BLaER1 (cell line): ENCODE measurements at regions not wholly inside any gene's neighbourhood (a gene's known extent, or its start where the extent isn't known, plus 50 kb on each side); places are given as distances from the start of the nearest gene placed in this dataset.

Experiments used
- H3K27ac ChIP-seq: shearing (Covaris generic); formaldehyde crosslinking; 2 replicates; pipeline ENCODE4 v1.8.1; 2022
- H3K27me3 ChIP-seq: shearing (Covaris generic); formaldehyde crosslinking; 2 replicates; pipeline ENCODE4 v1.8.1; 2022
- H3K36me3 ChIP-seq: shearing (Covaris generic); formaldehyde crosslinking; 2 replicates; pipeline ENCODE4 v1.8.1; 2022
- H3K4me1 ChIP-seq: shearing (Covaris generic); formaldehyde crosslinking; 2 replicates; pipeline ENCODE4 v1.8.1; 2022
- H3K4me2 ChIP-seq: shearing (Covaris generic); formaldehyde crosslinking; 2 replicates; pipeline ENCODE4 v1.8.1; 2022
- H3K4me3 ChIP-seq: shearing (Covaris generic); formaldehyde crosslinking; 2 replicates; pipeline ENCODE4 v1.8.1; 2022
- H3K9ac ChIP-seq: shearing (Covaris generic); formaldehyde crosslinking; 2 replicates; pipeline ENCODE4 v1.8.1; 2022
- H3K9me3 ChIP-seq: shearing (Covaris generic); formaldehyde crosslinking; 2 replicates; pipeline ENCODE4 v1.8.1; 2022
- H4K20me1 ChIP-seq: shearing (Covaris generic); formaldehyde crosslinking; 2 replicates; pipeline ENCODE4 v1.8.1; 2022
- Cebpa-rat ChIP-seq: shearing (Covaris generic); IDR thresholded peaks from 2 replicates; pipeline ENCODE4 v1.8.1; 2022

- Histone ChIP-seq H4K20me1 (no peaks in the 10 kb centered on the region), H3K27me3 (no peaks in the 10 kb centered on the region), H3K36me3 (no peaks in the 10 kb centered on the region), H3K4me1 (no peaks in the 10 kb centered on the region), H3K4me2 (no peak overlapping the region), H3K9ac (no peak overlapping the region), H3K9me3 (no peaks in the 10 kb centered on the region), H3K27ac (no peak overlapping the region), H3K4me3 (no peak overlapping the region)
- no peak for TF ChIP-seq Cebpa-rat
Observed at GRCh38 chr16:8184854-8185253, 405.5 kb downstream of the TMEM114 start.

GRCh38 chr16:8183176-8184099 lies 406.9 kb downstream of the TMEM114 start:
- H3K27ac ChIP-seq, result no peak overlapping the region
- no peak overlapping the region for H3K4me3 ChIP-seq
- H4K20me1 ChIP-seq, result no peaks in the 10 kb centered on the region
- H3K4me2 ChIP-seq, result no peak overlapping the region
- H3K9ac ChIP-seq, result no peak overlapping the region
- H3K4me1 ChIP-seq, result no peaks in the 10 kb centered on the region
- no peaks in the 10 kb centered on the region for H3K27me3 ChIP-seq
- no peak for TF ChIP-seq Cebpa-rat
- H3K9me3 ChIP-seq, result no peaks in the 10 kb centered on the region
- no peaks in the 10 kb centered on the region for H3K36me3 ChIP-seq

- no peak for TF ChIP-seq Cebpa-rat
- no peak overlapping the region for H3K27ac ChIP-seq
- no peak overlapping the region for H3K4me2 ChIP-seq
- no peaks in the 10 kb centered on the region for H3K27me3 ChIP-seq
- no peaks in the 10 kb centered on the region for H3K36me3 ChIP-seq
- no peaks in the 10 kb centered on the region for H3K4me1 ChIP-seq
- H3K9me3 ChIP-seq, result no peaks in the 10 kb centered on the region
- no peak overlapping the region for H3K4me3 ChIP-seq
- H3K9ac ChIP-seq, result no peak overlapping the region
- H4K20me1 ChIP-seq, result no peaks in the 10 kb centered on the region
Observed at GRCh38 chr16:8182761-8183160, 407.6 kb downstream of the TMEM114 start.

GRCh38 chr16:8179615-8180014 lies 410.7 kb downstream of the TMEM114 start:
- no peak for TF ChIP-seq Cebpa-rat
- H3K4me3 ChIP-seq, result no peak overlapping the region
- no peaks in the 10 kb centered on the region for H3K4me1 ChIP-seq
- H4K20me1 ChIP-seq, result no peaks in the 10 kb centered on the region
- no peaks in the 10 kb centered on the region for H3K27me3 ChIP-seq
- H3K27ac ChIP-seq, result no peak overlapping the region
- H3K9ac ChIP-seq, result no peak overlapping the region
- H3K9me3 ChIP-seq, result no peaks in the 10 kb centered on the region
- no peaks in the 10 kb centered on the region for H3K36me3 ChIP-seq
- H3K4me2 ChIP-seq, result no peak overlapping the region

- Histone ChIP-seq H3K27ac (no peak overlapping the region), H3K9ac (no peak overlapping the region), H3K4me1 (no peaks in the 10 kb centered on the region)
Observed at GRCh38 chr16:8178271-8178670, 412.0 kb downstream of the TMEM114 start.

GRCh38 chr16:8175411-8175810 lies 414.9 kb downstream of the TMEM114 start:
- TF ChIP-seq Cebpa-rat, result no peak

More at GRCh38 chr16:8178271-8178670, 412.0 kb downstream of the TMEM114 start:
- Histone ChIP-seq H3K36me3 (no peaks in the 10 kb centered on the region), H3K4me2 (no peak overlapping the region), H4K20me1 (no peaks in the 10 kb centered on the region), H3K9me3 (no peaks in the 10 kb centered on the region), H3K27me3 (no peaks in the 10 kb centered on the region), H3K4me3 (no peak overlapping the region)
- TF ChIP-seq Cebpa-rat, result no peak

GRCh38 chr16:8173111-8173644 lies 417.1 kb downstream of the TMEM114 start:
- no peaks in the 10 kb centered on the region for H3K36me3 ChIP-seq
- H3K27ac ChIP-seq, result no peak overlapping the region
- H3K4me2 ChIP-seq, result no peak overlapping the region
- TF ChIP-seq Cebpa-rat, result no peak
- H3K4me1 ChIP-seq, result no peaks in the 10 kb centered on the region
- H3K9me3 ChIP-seq, result no peaks in the 10 kb centered on the region
- no peak overlapping the region for H3K4me3 ChIP-seq
- no peak overlapping the region for H3K9ac ChIP-seq
- H4K20me1 ChIP-seq, result no peaks in the 10 kb centered on the region
- no peaks in the 10 kb centered on the region for H3K27me3 ChIP-seq

More at GRCh38 chr16:8175411-8175810, 414.9 kb downstream of the TMEM114 start:
- Histone ChIP-seq H3K27ac (no peak overlapping the region), H4K20me1 (no peaks in the 10 kb centered on the region), H3K9me3 (no peaks in the 10 kb centered on the region), H3K9ac (no peak overlapping the region), H3K36me3 (no peaks in the 10 kb centered on the region), H3K4me1 (no peaks in the 10 kb centered on the region), H3K4me3 (no peak overlapping the region), H3K4me2 (no peak overlapping the region), H3K27me3 (no peaks in the 10 kb centered on the region)

- H3K9me3 ChIP-seq, result no peaks in the 10 kb centered on the region
- no peaks in the 10 kb centered on the region for H3K36me3 ChIP-seq
- no peak overlapping the region for H3K27ac ChIP-seq
- no peak overlapping the region for H3K4me3 ChIP-seq
- H4K20me1 ChIP-seq, result no peaks in the 10 kb centered on the region
- TF ChIP-seq Cebpa-rat, result no peak
- H3K9ac ChIP-seq, result no peak overlapping the region
- H3K27me3 ChIP-seq, result no peaks in the 10 kb centered on the region
- H3K4me2 ChIP-seq, result no peak overlapping the region
- no peaks in the 10 kb centered on the region for H3K4me1 ChIP-seq
Observed at GRCh38 chr16:8172551-8172950, 417.8 kb downstream of the TMEM114 start.

GRCh38 chr16:8168016-8168415 lies 422.3 kb downstream of the TMEM114 start:
- H3K4me2 ChIP-seq, result no peak overlapping the region
- H3K4me3 ChIP-seq, result no peak overlapping the region
- no peaks in the 10 kb centered on the region for H3K9me3 ChIP-seq
- H4K20me1 ChIP-seq, result no peaks in the 10 kb centered on the region
- no peak for TF ChIP-seq Cebpa-rat
- no peaks in the 10 kb centered on the region for H3K4me1 ChIP-seq
- no peaks in the 10 kb centered on the region for H3K36me3 ChIP-seq
- no peak overlapping the region for H3K27ac ChIP-seq
- no peaks in the 10 kb centered on the region for H3K27me3 ChIP-seq
- no peak overlapping the region for H3K9ac ChIP-seq

- Histone ChIP-seq H3K9me3 (no peaks in the 10 kb centered on the region), H3K9ac (no peak overlapping the region), H3K4me2 (no peak overlapping the region), H3K27me3 (no peaks in the 10 kb centered on the region), H4K20me1 (no peaks in the 10 kb centered on the region), H3K4me1 (no peaks in the 10 kb centered on the region), H3K36me3 (no peaks in the 10 kb centered on the region), H3K4me3 (no peak overlapping the region), H3K27ac (no peak overlapping the region)
- TF ChIP-seq Cebpa-rat, result no peak
Observed at GRCh38 chr16:8167436-8167835, 422.9 kb downstream of the TMEM114 start.
